ENCODE measurements at regions not wholly inside any gene's neighbourhood (a gene's known extent, or its start where the extent isn't known, plus 50 kb on each side); places are given as distances from the start of the nearest gene placed in this dataset.

DNA sequence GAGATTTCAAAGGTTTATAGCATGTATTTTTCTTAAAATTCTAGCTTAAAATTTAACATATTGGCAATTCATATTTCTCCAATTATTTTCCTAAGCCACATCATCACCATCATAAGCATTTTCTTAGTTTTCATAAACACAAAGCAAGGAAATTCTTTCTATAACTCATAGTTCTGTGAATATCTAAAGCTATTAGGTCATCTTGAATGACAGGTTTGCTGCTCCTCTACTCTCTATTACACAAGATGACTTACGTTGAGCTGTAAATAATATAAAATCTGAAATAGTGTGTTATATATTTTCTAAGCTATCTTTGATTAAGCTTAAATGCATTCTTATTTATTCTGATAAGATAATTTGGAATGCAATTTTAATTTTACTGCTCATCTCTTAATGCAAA, 984.6 kb upstream of the CNTNAP5 start:
- H3K9me3 ChIP-seq (replicated peaks in 1 of 2; ENCODE audit: control insufficient read depth in 1 of 2, insufficient read depth in 1 of 2, low read length in 2 of 2), result peaks cover 0 to 7% of the 10 kb centered on the region in 2 donors
- H3K79me2 ChIP-seq (ENCODE audit: insufficient read depth, low read length), result no peaks in the 10 kb centered on the region
- H3K4me1 ChIP-seq (ENCODE audit: control insufficient read depth in 1 of 2, insufficient read depth in 2 of 2, low read length in 2 of 2), result no peaks in the 10 kb centered on the region
- no peaks in the 10 kb centered on the region for H3K27me3 ChIP-seq (ENCODE audit: control insufficient read depth in 2 of 2, insufficient read depth in 2 of 2, low read length in 2 of 2)
- WGBS (ENCODE audit: insufficient coverage), result no CpG with 5 or more reads among the region's 1 CpG
- no peak overlapping the region for H3K27ac ChIP-seq (ENCODE audit: low read depth in 1 of 2, low read length in 2 of 2)
- Mint-ChIP-seq H3K9me3 (peaks cover 0 to 5% (median 1%) of the 10 kb centered on the region in 7 donors), H3K4me1 (no peaks in the 10 kb centered on the region), H3K27me3 (ENCODE audit: low read depth in 3 of 3) (no peaks in the 10 kb centered on the region), H3K4me3 (no peak overlapping the region), H3K27ac (no peak overlapping the region), H3K36me3 (no peaks in the 10 kb centered on the region)
- no peaks in the 10 kb centered on the region for H4K20me1 ChIP-seq (ENCODE audit: insufficient read depth, low read length)
- TF ChIP-seq, protein P1, sequence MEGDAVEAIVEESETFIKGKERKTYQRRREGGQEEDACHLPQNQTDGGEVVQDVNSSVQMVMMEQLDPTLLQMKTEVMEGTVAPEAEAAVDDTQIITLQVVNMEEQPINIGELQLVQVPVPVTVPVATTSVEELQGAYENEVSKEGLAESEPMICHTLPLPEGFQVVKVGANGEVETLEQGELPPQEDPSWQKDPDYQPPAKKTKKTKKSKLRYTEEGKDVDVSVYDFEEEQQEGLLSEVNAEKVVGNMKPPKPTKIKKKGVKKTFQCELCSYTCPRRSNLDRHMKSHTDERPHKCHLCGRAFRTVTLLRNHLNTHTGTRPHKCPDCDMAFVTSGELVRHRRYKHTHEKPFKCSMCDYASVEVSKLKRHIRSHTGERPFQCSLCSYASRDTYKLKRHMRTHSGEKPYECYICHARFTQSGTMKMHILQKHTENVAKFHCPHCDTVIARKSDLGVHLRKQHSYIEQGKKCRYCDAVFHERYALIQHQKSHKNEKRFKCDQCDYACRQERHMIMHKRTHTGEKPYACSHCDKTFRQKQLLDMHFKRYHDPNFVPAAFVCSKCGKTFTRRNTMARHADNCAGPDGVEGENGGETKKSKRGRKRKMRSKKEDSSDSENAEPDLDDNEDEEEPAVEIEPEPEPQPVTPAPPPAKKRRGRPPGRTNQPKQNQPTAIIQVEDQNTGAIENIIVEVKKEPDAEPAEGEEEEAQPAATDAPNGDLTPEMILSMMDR (IDR thresholded peaks at IDR 0.05), result no peak
- no peak overlapping the region for H3K9ac ChIP-seq (ENCODE audit: insufficient read depth, low read length, poor library complexity, severe bottlenecking)
- no peaks in the 10 kb centered on the region for H3K36me3 ChIP-seq (replicated peaks in 1 of 2; ENCODE audit: control insufficient read depth in 1 of 2, insufficient read depth in 2 of 2, low read length in 2 of 2)
- H3K4me2 ChIP-seq (replicated peaks; ENCODE audit: extremely low read depth, low read length, poor library complexity, severe bottlenecking), result no peak overlapping the region
- H2AFZ ChIP-seq (ENCODE audit: insufficient read depth, low read depth, low read length, poor library complexity, severe bottlenecking), result no peak overlapping the region
- H3K4me3 ChIP-seq (replicated peaks in 1 of 3; ENCODE audit: low read depth in 2 of 3, low read length in 3 of 3), result no peak overlapping the region
- DNase-seq, result no peak
- intact Hi-C loops (cut with micrococcal nuclease), result no loop called here

- H4K20me1 ChIP-seq (ENCODE audit: insufficient read depth, low read length), result no peaks in the 10 kb centered on the region
- WGBS (ENCODE audit: insufficient coverage), result no CpG with 5 or more reads among the region's 1 CpG
- H3K36me3 ChIP-seq (replicated peaks in 1 of 2; ENCODE audit: control insufficient read depth in 1 of 2, insufficient read depth in 2 of 2, low read length in 2 of 2), result no peaks in the 10 kb centered on the region
- no peak overlapping the region for H3K9ac ChIP-seq (ENCODE audit: insufficient read depth, low read length, poor library complexity, severe bottlenecking)
- H3K4me3 ChIP-seq (replicated peaks in 1 of 3; ENCODE audit: low read depth in 2 of 3, low read length in 3 of 3), result no peak overlapping the region
- Mint-ChIP-seq H3K27ac (no peak overlapping the region), H3K4me3 (no peak overlapping the region), H3K27me3 (ENCODE audit: low read depth in 3 of 3) (no peaks in the 10 kb centered on the region), H3K4me1 (no peaks in the 10 kb centered on the region), H3K9me3 (peaks cover 0 to 2% (median 0%) of the 10 kb centered on the region in 7 donors), H3K36me3 (no peaks in the 10 kb centered on the region)
- TF ChIP-seq, protein P1 (IDR thresholded peaks at IDR 0.05), result no peak
- no peak overlapping the region for H3K27ac ChIP-seq (ENCODE audit: low read depth in 1 of 2, low read length in 2 of 2)
- no peaks in the 10 kb centered on the region for H3K79me2 ChIP-seq (ENCODE audit: insufficient read depth, low read length)
- intact Hi-C loops (cut with micrococcal nuclease), result no loop called here
- H3K9me3 ChIP-seq (replicated peaks in 1 of 2; ENCODE audit: control insufficient read depth in 1 of 2, insufficient read depth in 1 of 2, low read length in 2 of 2), result peaks cover 0 to 4% of the 10 kb centered on the region in 2 donors
- no peaks in the 10 kb centered on the region for H3K27me3 ChIP-seq (ENCODE audit: control insufficient read depth in 2 of 2, insufficient read depth in 2 of 2, low read length in 2 of 2)
- no peak overlapping the region for H2AFZ ChIP-seq (ENCODE audit: insufficient read depth, low read depth, low read length, poor library complexity, severe bottlenecking)
- no peaks in the 10 kb centered on the region for H3K4me1 ChIP-seq (ENCODE audit: control insufficient read depth in 1 of 2, insufficient read depth in 2 of 2, low read length in 2 of 2)
- no peak for DNase-seq
- no peak overlapping the region for H3K4me2 ChIP-seq (replicated peaks; ENCODE audit: extremely low read depth, low read length, poor library complexity, severe bottlenecking)
These were observed 981.6 kb upstream of the CNTNAP5 start for GRCh38 chr2:123043458-123043857.
